Activated CD8-positive, alpha-beta memory T cell treated with anti-CD3 and anti-CD28 coated beads, Interleukin-2, amount 50 U/mL, for 4 hours (primary cell): ENCODE measurements at regions not wholly inside any gene's neighbourhood (a gene's known extent, or its start where the extent isn't known, plus 50 kb on each side); places are given as distances from the start of the nearest gene placed in this dataset.

Experiments used
- DNase-seq: peaks from one replicate; pipeline ENCODE4 v3.0.0-alpha.2; 2020

DNA sequence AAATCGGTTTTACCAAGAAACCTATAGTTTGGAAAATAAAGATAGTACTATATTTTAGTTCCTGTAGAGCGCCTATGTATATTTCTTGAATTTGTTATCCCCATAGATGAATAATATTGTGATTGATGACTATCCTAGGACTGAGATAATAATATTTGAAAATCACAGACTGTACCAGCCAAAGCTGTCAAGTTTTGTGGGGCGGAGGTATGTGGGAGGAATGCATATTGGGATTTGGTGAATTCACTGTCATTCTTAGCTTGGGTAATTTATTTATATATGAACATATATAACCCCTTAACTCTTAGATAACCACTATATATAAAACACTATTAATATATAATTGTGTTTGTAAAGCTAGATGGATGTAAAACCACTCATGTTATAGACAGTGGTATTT is 205.5 kb upstream of the ARSJ start:
- no peak for DNase-seq

DNA sequence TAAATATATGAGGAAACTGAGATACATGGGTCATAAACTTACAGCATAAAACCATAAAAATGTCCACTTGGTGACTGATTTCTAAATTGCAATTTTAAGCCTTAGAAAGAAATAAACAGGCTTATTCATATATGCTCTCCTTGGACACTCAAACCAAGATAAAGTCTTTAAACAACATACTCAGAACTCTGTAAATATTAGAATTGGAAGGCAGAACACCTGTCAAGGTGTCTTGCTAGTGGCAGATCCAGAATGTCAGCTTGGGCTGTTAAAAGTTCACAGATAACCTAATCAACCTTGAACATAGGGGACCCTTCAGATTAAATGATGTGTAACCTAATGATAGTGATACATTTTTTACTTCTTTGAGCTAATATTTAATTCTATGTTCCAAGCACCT is 208.1 kb upstream of the ARSJ start:
- no peak for DNase-seq

DNA sequence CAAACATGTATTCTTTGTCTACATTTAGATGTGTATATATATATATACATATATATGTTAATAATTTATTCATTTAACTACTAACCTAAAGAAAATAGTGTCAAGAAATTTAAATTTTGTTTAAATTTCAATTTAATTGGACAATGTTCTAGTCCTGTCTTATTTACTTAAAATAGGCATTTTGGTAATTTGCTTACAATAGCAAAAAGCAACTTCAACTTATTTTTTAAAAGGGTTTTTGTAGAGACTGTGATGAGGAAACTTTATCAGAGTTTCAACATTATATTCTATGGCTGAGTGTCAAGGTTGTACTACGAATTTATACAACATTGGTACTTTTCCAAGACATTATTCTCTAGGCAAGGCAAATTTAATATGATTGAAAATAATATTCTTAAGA is 212.0 kb upstream of the ARSJ start:
- DNase-seq, result no peak

DNA sequence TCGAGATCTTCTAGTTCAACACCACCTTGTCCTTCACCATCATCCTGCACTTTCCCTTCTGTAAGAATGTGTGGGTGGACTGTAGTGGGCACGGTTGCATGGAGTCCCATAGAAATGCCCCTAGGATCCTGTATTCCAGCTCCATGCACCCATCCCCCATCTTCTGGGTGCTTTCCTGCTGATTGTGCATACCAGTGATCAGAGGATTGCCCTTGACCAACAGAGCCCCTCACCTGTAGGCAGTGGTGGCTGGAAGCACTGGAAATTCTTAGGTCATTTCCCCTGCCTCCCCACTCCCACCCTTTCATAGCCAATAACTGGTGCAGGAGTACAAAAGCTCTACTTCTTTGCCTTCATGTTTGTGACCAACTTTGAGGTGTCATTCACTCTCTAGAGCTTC is 213.4 kb upstream of the ARSJ start:
- DNase-seq, result no peak

DNA sequence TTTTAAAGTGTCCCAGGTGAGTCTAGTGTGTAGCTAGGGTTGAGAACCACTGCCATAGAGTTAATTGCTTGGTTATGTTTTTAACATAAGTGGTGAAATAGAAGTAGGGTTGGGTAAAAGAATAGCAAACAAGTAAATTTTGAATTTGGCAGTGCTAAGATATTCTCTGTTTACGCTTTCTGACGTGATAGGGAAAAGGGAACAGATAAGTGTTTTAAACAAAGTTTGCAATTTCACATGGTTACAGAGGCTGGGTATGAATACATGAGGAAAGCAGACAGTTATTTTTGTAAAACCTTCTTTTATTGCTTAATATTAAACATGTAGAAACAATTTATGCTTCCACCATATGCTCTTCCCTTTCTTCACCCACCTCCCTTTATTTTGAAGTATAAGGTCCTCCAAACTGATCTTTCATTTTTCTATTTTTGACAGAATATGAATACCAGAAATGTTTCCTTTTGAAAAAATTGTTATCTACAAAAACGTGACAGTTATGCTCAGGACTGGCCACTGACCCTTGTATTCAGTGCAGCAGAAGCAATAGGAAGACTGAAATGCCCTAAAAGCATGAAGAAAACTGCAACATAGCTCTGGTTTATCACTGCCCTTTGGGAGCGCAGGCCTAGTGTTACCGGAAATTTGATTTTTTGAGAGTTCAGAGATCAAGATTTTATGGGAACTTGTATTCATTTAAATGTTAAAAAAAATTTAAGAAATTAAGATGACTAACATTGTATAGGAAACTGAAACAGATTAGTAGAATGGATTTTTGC is 214.4 kb upstream of the ARSJ start:
- DNase-seq, result no peak

DNA sequence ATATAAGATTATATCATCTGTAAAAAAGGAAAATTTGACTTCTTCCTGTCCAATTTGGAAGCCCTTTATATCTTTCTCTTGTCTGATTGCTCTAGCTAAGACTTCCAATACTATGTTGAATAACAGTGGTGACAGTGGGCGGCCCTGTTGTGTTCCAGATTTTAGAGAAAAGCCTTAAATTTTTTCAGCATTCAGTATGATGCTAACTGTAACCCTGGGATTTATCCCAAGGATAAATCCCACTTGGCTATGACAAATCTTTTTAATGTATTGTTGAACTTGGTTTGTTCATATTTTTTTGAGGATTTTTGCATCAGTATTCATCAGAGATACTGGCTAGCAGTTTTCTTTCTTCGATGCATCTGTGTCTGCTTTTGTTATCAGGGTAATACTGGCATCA is 217.2 kb upstream of the ARSJ start:
- DNase-seq, result no peak

DNA sequence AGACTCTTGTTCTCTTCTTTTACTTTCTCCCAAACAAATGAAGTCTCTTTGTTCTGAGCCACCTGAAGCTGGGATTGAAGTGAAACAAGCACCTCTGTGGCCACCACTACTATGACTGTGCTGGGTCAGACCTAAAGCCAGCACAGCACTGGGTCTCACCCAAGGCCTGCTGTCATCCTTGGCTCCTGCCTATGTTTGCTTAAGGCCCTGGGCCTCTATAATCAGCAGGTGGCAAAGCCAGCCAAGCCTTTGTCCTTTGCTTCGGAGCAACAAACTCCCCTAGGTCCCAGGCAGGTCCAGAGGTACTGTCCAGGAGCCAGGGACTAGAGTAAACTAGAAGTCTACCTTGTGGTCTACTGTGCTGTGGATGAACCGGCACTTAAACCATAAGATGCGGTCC is 220.6 kb upstream of the ARSJ start:
- DNase-seq, result no peak

DNA sequence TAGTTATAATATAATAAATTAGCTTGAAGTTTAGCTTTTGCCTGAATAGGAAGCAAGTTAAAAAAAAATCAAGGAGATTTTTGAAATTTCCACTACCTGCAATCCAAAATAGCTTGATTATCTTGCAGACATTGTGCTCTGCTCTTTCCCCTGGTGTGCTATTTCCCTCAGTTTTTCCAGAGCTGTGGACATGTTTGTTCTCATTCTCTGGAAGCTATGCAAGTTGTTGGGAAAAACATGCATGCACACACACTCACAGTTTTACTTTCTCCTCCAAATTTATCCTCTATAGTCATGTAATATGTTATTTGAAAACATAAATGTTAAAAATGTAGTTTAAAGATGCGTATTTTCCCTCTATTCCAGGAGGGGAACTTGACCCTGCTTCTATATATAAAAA is 225.8 kb upstream of the ARSJ start:
- DNase-seq, result no peak

DNA sequence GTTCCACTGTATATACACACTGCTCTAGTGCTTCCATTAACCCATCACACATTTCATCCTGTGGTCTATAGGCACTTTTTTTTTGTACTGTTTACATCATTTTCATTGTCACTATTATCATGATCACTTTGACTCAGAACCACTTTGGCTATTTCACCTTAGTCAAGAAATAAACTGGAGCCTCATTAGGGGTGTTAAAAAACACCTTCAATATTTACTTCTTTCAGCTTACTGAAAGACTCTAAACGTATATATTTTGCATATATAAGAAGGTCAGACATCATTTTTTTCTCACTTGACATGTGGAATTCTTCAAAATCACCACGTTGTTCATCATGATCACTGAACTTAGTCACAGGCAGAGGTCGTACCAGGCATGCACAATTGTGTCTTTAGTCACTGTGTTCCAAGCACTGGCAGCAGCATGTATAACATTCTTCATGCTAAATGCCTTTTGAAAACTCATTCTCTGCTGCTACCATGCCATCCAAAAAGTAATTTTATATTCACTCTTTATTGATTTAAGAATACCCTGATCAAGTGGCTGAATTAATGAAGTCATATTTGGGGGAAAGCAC is 229.2 kb upstream of the ARSJ start:
- DNase-seq, result no peak

DNA sequence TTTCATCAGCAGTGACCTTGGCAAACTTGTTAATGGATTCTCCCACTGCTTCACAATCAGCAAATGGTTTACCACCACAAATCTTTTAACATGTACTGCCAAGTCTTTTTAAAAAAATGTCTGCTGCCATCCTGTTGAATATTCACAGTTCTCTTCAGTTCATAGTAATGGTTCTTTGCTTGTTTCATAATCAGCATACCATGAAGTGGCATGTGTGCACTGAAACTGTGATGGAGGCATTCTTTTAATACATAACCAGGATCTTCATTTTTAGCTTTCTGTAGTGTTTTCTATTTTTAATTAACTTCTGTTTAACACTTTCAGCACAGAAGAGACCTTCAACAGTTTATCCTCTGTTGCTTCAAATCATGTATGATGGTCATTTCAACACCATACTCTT is 230.1 kb upstream of the ARSJ start:
- no peak for DNase-seq

DNA sequence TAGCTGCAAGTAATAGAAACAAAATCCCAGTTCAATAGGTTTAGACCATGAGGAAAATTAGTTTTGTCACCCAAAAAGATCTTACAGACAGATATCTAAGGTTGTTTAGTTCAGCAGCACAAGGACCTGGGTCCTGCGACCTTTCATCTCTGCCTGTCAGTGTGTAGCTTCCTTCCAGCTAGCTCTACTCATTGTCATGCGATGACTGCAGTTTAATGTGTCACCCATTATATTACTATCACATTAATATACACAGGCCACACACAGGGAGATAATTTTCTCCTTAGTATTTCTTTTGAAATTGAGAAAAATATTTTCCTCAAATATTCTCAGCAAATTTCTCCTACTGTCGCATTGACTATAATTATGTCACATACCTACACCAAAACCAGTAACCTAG is 232.1 kb upstream of the ARSJ start:
- no peak for DNase-seq

DNA sequence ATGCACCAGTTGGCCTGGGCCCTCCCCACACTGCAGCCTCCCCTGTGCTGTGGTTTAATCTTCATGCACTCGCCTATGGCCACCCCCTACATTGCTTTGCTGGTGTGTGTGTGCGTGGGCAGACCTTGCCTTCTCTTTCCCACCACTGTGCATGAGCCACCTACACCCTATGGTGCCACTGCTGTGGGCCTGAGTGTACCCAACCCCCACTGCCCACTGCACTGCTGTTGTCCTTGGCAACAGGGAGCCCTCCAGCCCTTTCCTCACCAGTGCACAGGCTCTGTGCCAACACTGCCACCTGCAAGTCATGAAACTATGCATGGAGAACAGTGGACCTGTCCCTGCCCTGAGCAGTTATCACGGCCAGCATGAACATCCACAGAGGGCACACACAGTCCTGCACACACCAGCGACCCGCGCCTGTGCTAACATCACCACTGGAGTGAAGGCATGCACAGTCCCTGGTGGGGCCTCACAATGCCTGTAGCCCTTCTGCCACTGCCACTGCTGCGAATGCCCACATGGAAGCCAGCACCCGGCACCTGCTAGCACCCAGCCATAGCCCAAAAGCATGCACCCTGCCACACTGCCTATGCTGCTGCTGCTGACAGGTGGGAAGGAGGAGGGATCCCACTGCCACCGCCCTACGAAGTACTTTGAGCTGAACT is 237.8 kb upstream of the ARSJ start:
- DNase-seq, result no peak

DNA sequence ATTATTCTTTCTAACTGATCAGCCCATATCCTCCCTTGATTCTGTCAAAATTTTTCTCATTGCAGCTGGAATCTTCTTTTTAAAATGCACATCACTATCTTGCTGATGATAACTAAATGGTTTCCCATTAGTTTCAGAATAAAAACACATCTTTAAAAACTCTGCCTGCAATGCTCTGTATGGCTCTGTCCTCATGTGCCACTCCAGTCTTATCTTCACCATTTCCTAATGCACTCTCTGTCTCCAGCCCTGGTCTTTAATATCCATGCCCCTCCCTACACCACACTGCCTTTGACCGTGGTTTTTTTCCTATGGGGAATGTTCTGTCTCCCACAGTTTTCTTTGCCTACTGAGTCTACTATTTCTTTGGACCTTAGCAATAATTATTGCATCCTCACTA is 244.1 kb upstream of the ARSJ start:
- DNase-seq, result no peak

DNA sequence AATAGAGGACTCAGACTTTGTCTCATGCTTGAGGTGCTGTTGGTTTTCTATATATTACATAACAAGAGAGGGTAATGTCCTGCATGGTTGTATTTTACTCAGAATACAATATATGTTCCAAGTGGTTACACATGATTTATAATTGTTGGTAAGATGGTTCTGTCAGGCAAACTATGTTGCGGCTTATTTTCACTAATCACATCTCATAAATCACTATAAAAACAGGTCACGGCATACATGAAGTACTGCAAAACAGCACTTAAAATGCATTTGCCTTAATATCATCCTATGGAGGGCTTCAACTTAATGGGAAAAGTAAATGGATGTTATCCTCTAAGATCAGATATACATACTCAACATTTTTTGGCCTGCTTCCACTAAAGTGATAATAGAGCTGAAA is 246.0 kb upstream of the ARSJ start:
- DNase-seq, result no peak

DNA sequence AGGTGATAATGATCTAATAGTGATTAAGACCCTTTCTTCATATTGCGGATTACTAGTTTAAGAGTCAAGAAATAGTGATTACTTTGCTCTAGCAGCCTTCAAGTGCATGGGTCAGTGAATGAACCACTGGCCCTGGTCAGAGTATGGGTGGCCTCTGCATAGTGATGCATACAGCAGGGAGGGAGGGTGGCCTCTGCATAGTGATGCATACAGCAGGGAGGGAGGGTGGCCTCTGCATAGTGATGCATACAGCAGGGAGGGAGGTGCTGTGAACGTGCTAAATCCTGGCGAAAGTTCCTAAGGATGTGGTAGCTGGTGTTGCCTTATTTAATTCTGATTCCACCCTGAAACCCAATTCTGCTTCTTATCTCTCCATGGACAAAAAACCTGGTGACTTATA is 246.7 kb upstream of the ARSJ start:
- DNase-seq, result no peak

DNA sequence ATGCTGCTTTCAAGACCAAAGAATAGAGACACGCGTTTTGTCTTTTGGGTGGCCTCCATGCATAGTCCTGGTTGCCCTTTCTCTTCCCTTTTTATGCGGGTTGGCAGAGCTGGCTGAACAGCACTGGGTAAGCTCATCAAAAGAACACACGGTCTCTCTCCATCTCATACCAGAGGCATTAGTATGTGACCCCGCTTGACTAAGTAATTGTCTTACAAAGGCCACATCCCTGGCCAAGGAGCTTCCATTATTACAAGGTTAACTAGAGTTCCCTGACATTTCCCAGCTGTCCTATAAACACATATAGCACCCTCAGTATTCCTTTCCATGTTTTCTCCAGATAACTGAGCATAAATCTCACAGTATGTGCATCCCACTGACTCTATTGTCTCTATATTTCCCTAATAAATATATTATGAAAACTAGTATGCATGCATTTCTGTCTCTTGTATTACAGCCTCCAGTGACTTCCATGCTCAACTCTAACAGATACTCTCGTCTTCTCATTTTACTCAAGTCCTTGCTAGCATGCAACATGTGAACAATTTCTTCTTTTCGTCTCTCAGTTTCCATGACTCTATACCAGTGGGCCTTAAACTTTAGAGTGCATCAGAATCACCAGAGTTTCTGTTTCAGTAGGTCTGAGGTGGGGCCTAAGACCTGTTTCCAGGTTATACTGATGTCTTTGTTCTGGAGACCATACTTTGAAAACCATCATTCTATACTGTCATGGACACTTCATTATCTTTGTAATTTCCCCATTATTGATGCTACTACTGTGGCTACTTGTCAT is 247.7 kb upstream of the ARSJ start:
- DNase-seq, result no peak

DNA sequence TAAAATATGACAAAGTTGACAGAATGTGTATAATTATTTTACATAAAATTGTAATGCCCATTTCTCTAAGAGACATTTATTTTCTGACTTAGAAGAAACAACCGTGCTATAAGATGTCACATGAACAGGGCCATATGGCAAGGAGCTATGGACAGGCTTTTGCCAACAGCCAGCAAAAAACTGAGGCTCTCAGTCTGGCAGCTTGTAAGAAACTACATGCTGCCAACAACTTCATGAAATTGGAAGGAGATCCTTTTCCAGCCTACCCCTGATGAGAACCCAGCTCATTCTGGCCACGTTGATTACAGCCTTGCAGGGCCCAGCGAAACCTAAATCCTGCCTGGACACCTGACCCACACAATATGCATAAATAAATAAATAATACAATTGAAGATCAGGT is 250.3 kb upstream of the ARSJ start:
- DNase-seq, result no peak

DNA sequence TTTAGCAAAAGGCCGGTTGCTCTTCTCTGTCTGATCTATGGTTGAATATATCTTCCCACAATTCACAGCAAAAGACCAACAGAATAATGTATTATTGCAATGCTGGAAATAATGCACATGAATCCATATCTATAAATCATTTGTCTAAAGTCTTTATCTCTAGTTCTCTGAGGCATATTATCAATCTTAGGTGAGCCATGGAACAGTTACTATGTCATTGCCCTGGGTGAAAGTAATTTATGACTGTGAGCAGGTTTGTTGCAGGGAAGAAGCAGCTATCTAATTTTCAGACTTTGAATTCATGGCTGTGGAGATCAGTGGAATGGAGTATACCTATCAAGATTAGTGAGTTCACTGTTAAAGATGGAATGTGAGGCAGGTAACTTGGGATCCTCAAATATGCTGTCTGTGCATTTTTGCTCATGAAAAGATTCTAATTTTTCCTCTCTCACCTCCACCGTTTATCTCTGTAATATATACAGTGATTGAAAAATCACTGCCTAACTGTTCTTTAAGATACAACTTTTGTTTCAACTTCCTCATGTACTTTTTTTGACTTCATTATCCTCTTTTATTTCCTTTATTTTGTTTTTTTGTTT is 256.8 kb upstream of the ARSJ start:
- DNase-seq, result no peak

DNA sequence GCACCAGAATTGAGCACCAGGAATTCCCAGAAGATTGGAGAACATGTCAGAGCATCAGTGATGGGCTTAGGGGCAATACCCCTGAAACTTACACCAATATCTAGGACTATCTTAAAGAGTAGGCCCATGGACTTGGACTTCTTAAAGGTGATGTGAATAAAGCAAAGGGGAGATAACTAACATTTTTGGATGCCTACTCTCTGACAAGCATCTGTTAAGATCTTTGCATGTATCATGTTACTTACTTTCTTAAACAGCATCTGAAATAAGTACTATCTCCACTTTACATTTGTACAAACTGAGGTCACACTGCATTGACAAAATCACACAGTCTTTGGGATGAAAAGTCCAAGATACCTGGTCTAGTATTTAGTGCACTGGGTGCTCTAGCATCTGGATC is 258.6 kb upstream of the ARSJ start:
- no peak for DNase-seq

DNA sequence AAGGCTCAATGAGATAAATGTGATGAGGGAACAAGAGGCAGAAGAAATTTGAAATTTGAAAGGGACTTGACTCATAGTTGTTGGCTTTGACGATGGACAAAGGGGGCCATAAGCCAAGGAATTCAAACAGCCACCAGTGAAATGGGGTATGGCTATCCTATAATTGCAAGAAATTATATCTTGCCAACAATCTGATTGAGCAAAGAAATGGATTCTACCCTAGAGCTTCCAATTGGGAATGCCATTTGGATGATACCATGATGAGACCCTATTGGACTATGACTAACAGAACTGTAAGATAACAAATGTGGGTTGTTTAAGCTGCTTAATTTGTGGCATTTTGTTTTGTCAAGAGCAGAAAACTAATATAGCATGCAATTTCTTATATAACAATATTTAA is 270.1 kb upstream of the ARSJ start:
- DNase-seq, result no peak

DNA sequence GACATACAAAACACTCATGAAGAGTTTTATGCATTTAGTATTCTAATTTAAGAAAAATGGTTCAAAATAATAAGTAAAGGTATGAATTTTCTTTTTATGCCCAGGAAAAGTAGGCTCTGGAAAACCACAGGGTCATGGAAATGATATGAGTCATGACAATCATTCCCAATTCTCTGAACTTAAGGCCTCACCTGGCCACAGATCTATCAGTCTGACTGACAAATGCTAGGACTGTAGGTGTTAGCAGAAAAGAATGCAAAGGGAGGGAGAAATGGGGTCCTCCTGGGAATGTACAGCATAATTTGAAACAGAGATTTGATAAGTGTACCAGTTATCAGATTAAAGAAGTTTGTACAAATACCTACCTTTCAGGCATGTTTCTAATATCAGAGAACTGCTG is 270.5 kb upstream of the ARSJ start:
- DNase-seq, result no peak

DNA sequence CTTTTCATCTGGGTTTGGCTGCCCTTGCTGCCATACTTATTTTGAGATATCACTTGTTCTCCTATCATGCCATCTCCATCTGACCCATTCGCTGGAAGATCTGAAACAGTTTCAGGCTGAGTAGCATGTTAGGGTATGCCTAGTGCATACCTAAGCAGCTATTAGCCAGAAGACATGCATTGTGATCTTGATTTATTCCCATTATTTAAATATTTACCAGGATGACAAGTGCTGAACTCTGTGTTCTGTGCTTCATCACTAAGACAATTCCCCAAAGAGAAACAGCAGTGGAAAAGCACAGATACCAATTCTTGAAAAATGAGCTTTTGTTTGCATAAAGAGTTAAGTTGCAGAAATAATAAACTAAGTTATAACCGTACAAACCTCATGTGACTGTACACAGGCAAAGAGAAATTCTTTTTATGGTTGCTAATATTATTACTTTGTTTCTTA is 271.0 kb upstream of the ARSJ start:
- DNase-seq, result no peak

DNA sequence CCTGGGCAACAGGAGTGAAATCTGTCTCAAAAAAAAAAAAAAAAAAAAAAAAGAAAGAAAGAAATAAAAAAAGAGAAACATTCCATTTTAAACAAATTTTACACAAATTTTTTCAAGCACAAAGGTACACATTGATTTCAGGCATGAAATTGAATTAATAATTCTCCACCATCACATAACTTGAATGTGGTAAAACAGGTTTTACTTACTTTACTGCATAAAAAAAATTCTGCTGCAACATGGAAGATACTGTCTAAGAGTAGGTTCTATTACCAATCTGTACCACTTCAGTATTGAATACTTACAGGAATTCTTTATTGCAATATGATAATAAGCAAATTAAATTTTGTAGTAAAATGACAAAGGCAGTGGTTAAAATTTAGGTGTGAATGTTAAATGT is 271.6 kb upstream of the ARSJ start:
- DNase-seq, result no peak
